IMR-90 (cell line): ENCODE measurements at regions not wholly inside any gene's neighbourhood (a gene's known extent, or its start where the extent isn't known, plus 50 kb on each side); places are given as distances from the start of the nearest gene placed in this dataset.
A peak's percentile ranks its signal among the peaks of the same experiment; 100 is the strongest.

Source experiments
- ATAC-seq: fragments of 200-7000 bp; cut with Tn5 transposase; 2 replicates; pipeline ENCODE4 v1.9.1; 2020; ENCODE audit warnings: low read depth, mild to moderate bottlenecking, moderate library complexity
- BruUV-seq: library from RNA; stranded (reverse); fragments of 400-500 nt; replicated peaks from 2 replicates; lab custom pipeline; 2021; lab: Mats Ljungman, UMichigan
- CTCF ChIA-PET: fragments of 300-600 bp; formaldehyde crosslinking; extraction: SDS; loops from one replicate; lab custom pipeline; 2021; ENCODE audit warnings: antibody characterized with exemption; lab: Yijun Ruan, JAX
- POLR2A ChIA-PET: fragments of 300-600 bp; sonication (Branson Sonifier 250); formaldehyde crosslinking; loops from one replicate; lab custom pipeline; 2022; ENCODE audit warnings: antibody characterized with exemption; ENCODE audit not compliant: unreplicated experiment; lab: Charles Lee
- DNase-seq: peaks from one replicate; pipeline ENCODE4 v3.0.0; 2013
- H2AFZ ChIP-seq: replicated peaks from 2 replicates; pipeline ENCODE3; 2013; ENCODE audit warnings: low read length, mild to moderate bottlenecking; ENCODE audit not compliant: poor library complexity
- H2AK5ac ChIP-seq: 2 replicates; pipeline ENCODE4 v1.6.1; 2013; ENCODE audit warnings: low read depth, low read length, inconsistent platforms
- H2AK9ac ChIP-seq: replicated peaks from 2 replicates; pipeline ENCODE3; 2013; ENCODE audit warnings: mild to moderate bottlenecking, low read depth, low read length, moderate library complexity; ENCODE audit not compliant: poor library complexity
- H2BK120ac ChIP-seq: 2 replicates; pipeline ENCODE4 v1.6.1; 2013; ENCODE audit warnings: low read depth, low read length, inconsistent platforms
- H2BK15ac ChIP-seq: 3 replicates; pipeline ENCODE4 v1.6.1; 2013; ENCODE audit warnings: low read depth, low read length, inconsistent platforms
- H2BK20ac ChIP-seq: 2 replicates; pipeline ENCODE4 v1.6.1; 2013; ENCODE audit warnings: low read depth, mild to moderate bottlenecking, inconsistent platforms, low read length, moderate library complexity
- H2BK5ac ChIP-seq: 2 replicates; pipeline ENCODE4 v1.6.1; 2013; ENCODE audit warnings: mild to moderate bottlenecking, low read depth, low read length, inconsistent platforms; ENCODE audit not compliant: poor library complexity, severe bottlenecking
- H3K14ac ChIP-seq: replicated peaks from 2 replicates; pipeline ENCODE4 v1.6.1; 2013; ENCODE audit warnings: low read depth, low read length, inconsistent platforms
- H3K18ac ChIP-seq: 2 replicates; pipeline ENCODE4 v1.6.1; 2013; ENCODE audit warnings: low read depth, low read length, control low read depth
- H3K23ac ChIP-seq: 2 replicates; pipeline ENCODE4 v1.6.1; 2013; ENCODE audit warnings: low read depth, low read length, inconsistent platforms
- H3K27ac ChIP-seq: 2 replicates; pipeline ENCODE4 v1.5.1; 2013; ENCODE audit warnings: mild to moderate bottlenecking, control low read depth, low read length; ENCODE audit not compliant: insufficient read depth
- H3K27me3 ChIP-seq: 2 replicates; pipeline ENCODE4 v1.6.1; 2013; ENCODE audit warnings: low read length; ENCODE audit not compliant: control insufficient read depth, insufficient read depth
- H3K36me3 ChIP-seq: 2 replicates; pipeline ENCODE4 v1.6.1; 2013; ENCODE audit warnings: low read length, mixed read lengths; ENCODE audit not compliant: control insufficient read depth, insufficient read depth
- H3K4ac ChIP-seq: 2 replicates; pipeline ENCODE4 v1.6.1; 2013; ENCODE audit warnings: low read depth, low read length, inconsistent platforms
- H3K4me1 ChIP-seq: 2 replicates; pipeline ENCODE4 v1.6.1; 2013; ENCODE audit warnings: low read length, mixed read lengths; ENCODE audit not compliant: control insufficient read depth, insufficient read depth
- H3K4me2 ChIP-seq: 2 replicates; pipeline ENCODE4 v1.6.1; 2013; ENCODE audit warnings: low read depth, mild to moderate bottlenecking, control low read depth, low read length, moderate library complexity
- H3K4me3 ChIP-seq: 2 replicates; pipeline ENCODE4 v1.5.1; 2013; ENCODE audit warnings: low read depth, mild to moderate bottlenecking, control low read depth, low read length, moderate library complexity; ENCODE audit not compliant: insufficient read depth
- H3K56ac ChIP-seq: 2 replicates; pipeline ENCODE4 v1.6.1; 2013; ENCODE audit warnings: low read length, inconsistent platforms; ENCODE audit not compliant: insufficient read depth; ENCODE audit errors: extremely low read depth
- H3K79me1 ChIP-seq, 2 experiments: 2 replicates each; pipeline ENCODE4 v1.6.1; 2013; ENCODE audit warnings: low read length in 2 of 2, inconsistent platforms in 1 of 2, low read depth in 1 of 2
- H3K9ac ChIP-seq: 2 replicates; pipeline ENCODE4 v1.6.1; 2013; ENCODE audit warnings: low read depth, low read length, control low read depth
- H3K9me1 ChIP-seq: 2 replicates; pipeline ENCODE4 v1.6.1; 2013; ENCODE audit warnings: low read length, inconsistent platforms; ENCODE audit not compliant: insufficient read depth
- H3K9me3 ChIP-seq: 2 replicates; pipeline ENCODE4 v1.6.1; 2013; ENCODE audit warnings: low read length; ENCODE audit not compliant: control insufficient read depth, insufficient read depth
- H4K20me1 ChIP-seq: 2 replicates; pipeline ENCODE4 v1.6.1; 2013; ENCODE audit warnings: low read length, inconsistent platforms; ENCODE audit not compliant: insufficient read depth
- H4K5ac ChIP-seq: 2 replicates; pipeline ENCODE4 v1.6.1; 2013; ENCODE audit warnings: mild to moderate bottlenecking, low read depth, low read length, control low read depth
- H4K8ac ChIP-seq, 2 experiments: 2 replicates each; pipeline ENCODE4 v1.6.1; 2013; ENCODE audit warnings: low read depth in 2 of 2, low read length in 2 of 2, control low read depth in 1 of 2, inconsistent platforms in 1 of 2
- H4K91ac ChIP-seq: 2 replicates; pipeline ENCODE4 v1.6.1; 2013; ENCODE audit warnings: low read depth, low read length, inconsistent platforms; ENCODE audit not compliant: insufficient read depth
- BHLHE40 ChIP-seq: fragments of 150-350 bp; IDR thresholded peaks from 2 replicates; pipeline ENCODE4 v1.6.1; 2016; ENCODE audit warnings: mild to moderate bottlenecking, low read depth, low read length
- CEBPB ChIP-seq: IDR thresholded peaks from 2 replicates; pipeline ENCODE4 v1.6.1; 2012; ENCODE audit warnings: low read depth, low read length, improper control_type of control experiment
- CHD1 ChIP-seq: IDR thresholded peaks from 2 replicates; pipeline ENCODE4 v1.6.1; 2012; ENCODE audit warnings: low read depth, low read length, improper control_type of control experiment
- CTCF ChIP-seq: conservative IDR thresholded peaks from 2 replicates; pipeline ENCODE4 v1.5.1; 2012; ENCODE audit warnings: mild to moderate bottlenecking, low read depth, low read length, improper control_type of control experiment
- ELK1 ChIP-seq: fragments of 150-350 bp; IDR thresholded peaks from 2 replicates; pipeline ENCODE4 v1.6.1; 2016; ENCODE audit warnings: low read depth, mild to moderate bottlenecking, low read length, moderate library complexity, borderline replicate concordance
- FOS ChIP-seq: fragments of 150-350 bp; IDR thresholded peaks from 2 replicates; pipeline ENCODE4 v1.6.1; 2016; ENCODE audit warnings: low read depth, low read length
- MAFK ChIP-seq: IDR thresholded peaks from 2 replicates; pipeline ENCODE4 v1.6.1; 2012; ENCODE audit warnings: low read depth, low read length, improper control_type of control experiment
- MAZ ChIP-seq: IDR thresholded peaks from 2 replicates; pipeline ENCODE4 v1.6.1; 2012; ENCODE audit warnings: low read depth, mild to moderate bottlenecking, low read length, improper control_type of control experiment, moderate library complexity, borderline replicate concordance
- MXI1 ChIP-seq: IDR thresholded peaks from 2 replicates; pipeline ENCODE4 v1.6.1; 2012; ENCODE audit warnings: low read depth, mild to moderate bottlenecking, low read length, moderate library complexity, borderline replicate concordance
- NFE2L2 ChIP-seq: fragments of 150-350 bp; IDR thresholded peaks from 2 replicates; pipeline ENCODE4 v1.6.1; 2016; ENCODE audit warnings: low read depth, mild to moderate bottlenecking, low read length
- POLR2A ChIP-seq: IDR thresholded peaks from 2 replicates; pipeline ENCODE4 v1.6.1; 2012; ENCODE audit warnings: mild to moderate bottlenecking, low read depth, low read length
- RAD21 ChIP-seq: IDR thresholded peaks from 2 replicates; pipeline ENCODE4 v1.6.1; 2012; ENCODE audit warnings: low read length, improper control_type of control experiment
- RCOR1 ChIP-seq: IDR thresholded peaks from 2 replicates; pipeline ENCODE4 v1.6.1; 2012; ENCODE audit warnings: mild to moderate bottlenecking, low read length, improper control_type of control experiment; ENCODE audit not compliant: insufficient replicate concordance
- RFX5 ChIP-seq: IDR thresholded peaks from 2 replicates; pipeline ENCODE4 v1.8.0; 2012; ENCODE audit warnings: low read depth, mild to moderate bottlenecking, low read length, moderate library complexity
- SMC3 ChIP-seq: fragments of 150-350 bp; IDR thresholded peaks from 2 replicates; pipeline ENCODE4 v1.6.1; 2016; ENCODE audit warnings: low read depth, mild to moderate bottlenecking, antibody characterized with exemption, low read length, moderate library complexity
- USF2 ChIP-seq: fragments of 150-350 bp; IDR thresholded peaks from 2 replicates; pipeline ENCODE4 v1.6.1; 2017; ENCODE audit warnings: mild to moderate bottlenecking, antibody characterized with exemption, low read length, low read depth
- WGBS, 2 experiments: methylation state at CpG; one replicate each; pipeline versions ENCODE4 v1.1.5 to v1.1.7; 2013; ENCODE audit warnings: missing lambda C conversion rate in 2 of 2; ENCODE audit not compliant: insufficient read length in 1 of 2; ENCODE audit errors: extremely low coverage in 2 of 2; 5-methylcytosine and 5-hydroxymethylcytosine counted together
- dilution Hi-C: fragments of 300-500 bp; cut with HindIII; formaldehyde crosslinking; loops from one replicate; pipeline ENCODE4 v1.14.3; 2018; ENCODE audit warnings: low sequenced_read_pairs; ENCODE audit not compliant: unreplicated experiment
- in situ Hi-C: fragments of 300-500 bp; cut with MboI; formaldehyde crosslinking; loops from 3 replicates; pipeline ENCODE4 v1.14.3; 2019; ENCODE audit warnings: low sequenced_read_pairs, inconsistent platforms, mixed read lengths
- intact Hi-C: fragments of 100-400 bp; cut with micrococcal nuclease; formaldehyde crosslinking; loops from 2 replicates; pipeline ENCODE4 v1.10.0; 2022

GRCh38 chr11:115616971-115617370 is 112.8 kb upstream of the CADM1 start:
- Histone ChIP-seq H3K27ac (no peak overlapping the region), H3K27me3 (no peaks in the 10 kb centered on the region), H3K23ac (no peak overlapping the region), H2BK5ac (peak overlapping the region; percentile 26), H3K4me3 (no peak overlapping the region), H3K79me1 (no peaks in the 10 kb centered on the region), H2AFZ (peak overlapping the region; percentile 59), H2BK20ac (0 out of 2 replicates have a peak overlapping the region, but pooled peaks have one; percentile 30), H4K5ac (no peak overlapping the region), H2AK9ac (no peak overlapping the region), H4K8ac (no peak overlapping the region), H3K4me2 (no peak overlapping the region), H3K9me1 (peaks cover 8% of the 10 kb centered on the region), H2AK5ac (no peak overlapping the region), H4K91ac (no peak overlapping the region), H3K18ac (peak overlapping the region; percentile 29; the same call in 1 of the 2 replicates), H3K36me3 (no peaks in the 10 kb centered on the region), H3K14ac (no peak overlapping the region), H3K4me1 (peaks cover 18% of the 10 kb centered on the region), H3K56ac (no peak overlapping the region), H2BK15ac (no peak overlapping the region), H2BK120ac (peak overlapping the region; percentile 88), H3K9ac (no peak overlapping the region), H4K20me1 (no peaks in the 10 kb centered on the region), H3K9me3 (no peaks in the 10 kb centered on the region), H3K4ac (peak overlapping the region; percentile 57; the same call in 1 of the 2 replicates)
- ATAC-seq (peak; percentile 63), DNase-seq (peak; percentile 90)
- CTCF ChIA-PET, result no interaction called here
- intact Hi-C loops, result loop anchor here (10.0 kb wide), 1 partner anchor 412 kb away; no protein-coding TSS in a partner anchor
- in situ Hi-C loops, result no loop called here
- no CpG with 5 or more reads among the region's 2 CpGs for WGBS, 2 experiments
- no TSS peak for BruUV-seq
- POLR2A ChIA-PET, result no interaction called here
- TF ChIP-seq CHD1 (no peak), CTCF (no peak), POLR2A (no peak), ELK1 (no peak), RCOR1 (peak; percentile 30), NFE2L2 (no peak), CEBPB (no peak), MAZ (peak; percentile 45; the same call in 1 of the 2 replicates), MAFK (no peak), SMC3 (no peak), MXI1 (no peak), RFX5 (no peak), RAD21 (no peak), BHLHE40 (peak; percentile 55; the same call in 1 of the 2 replicates), USF2 (no peak), FOS (no peak; the same call in 1 of the 2 replicates)
- dilution Hi-C loops, result no loop called here
